ENCODE measurements at regions not wholly inside any gene's neighbourhood (a gene's known extent, or its start where the extent isn't known, plus 50 kb on each side); places are given as distances from the start of the nearest gene placed in this dataset.
"Not testable (repeated sequence)": the region's sequence is repeated elsewhere in the genome, so short reads cannot be mapped to it uniquely, and the experiment has no call there.

DNA sequence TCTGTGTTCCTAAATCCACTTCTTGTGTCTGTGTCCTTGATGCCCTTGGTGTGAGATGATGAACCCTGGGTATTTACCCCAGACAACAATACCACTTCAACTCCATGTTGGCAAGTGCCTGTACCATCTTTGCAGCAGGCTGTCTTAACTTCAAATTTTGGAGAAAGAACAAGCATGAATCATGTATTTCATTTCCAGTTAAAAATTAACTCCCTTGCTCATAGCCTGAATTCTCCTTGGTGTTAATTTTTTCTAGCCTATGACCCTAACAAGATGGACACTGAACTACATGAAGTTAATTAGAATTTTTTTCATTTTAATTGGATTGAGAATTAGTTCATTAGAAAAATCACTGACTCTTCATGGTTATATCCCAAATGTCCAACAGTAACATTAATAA lies 267.8 kb upstream of the INTU start:
- DNase-seq (ENCODE audit: extremely low read depth, low read depth, low spot score): no peak

DNA sequence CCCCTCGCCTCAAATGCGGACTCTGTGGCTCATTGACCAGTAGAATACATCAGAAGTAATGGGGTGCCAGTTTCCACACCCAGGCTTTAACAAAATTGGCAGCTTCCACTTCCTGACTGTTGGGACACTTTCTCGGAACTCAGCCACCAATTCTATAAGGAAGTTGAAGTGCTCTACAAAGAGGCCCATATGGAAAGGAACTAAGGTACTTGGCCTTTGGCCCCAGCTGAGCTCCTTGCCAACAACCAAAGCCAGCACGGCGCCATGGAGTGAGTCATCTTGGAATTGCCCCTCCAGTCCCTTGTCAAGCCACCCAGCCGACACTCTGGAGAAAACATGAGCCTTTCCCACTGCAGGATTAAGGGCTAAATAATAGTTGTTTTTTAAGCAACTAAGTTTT lies 262.2 kb upstream of the INTU start:
- DNase-seq (ENCODE audit: extremely low read depth, low read depth, low spot score): no peak

DNA sequence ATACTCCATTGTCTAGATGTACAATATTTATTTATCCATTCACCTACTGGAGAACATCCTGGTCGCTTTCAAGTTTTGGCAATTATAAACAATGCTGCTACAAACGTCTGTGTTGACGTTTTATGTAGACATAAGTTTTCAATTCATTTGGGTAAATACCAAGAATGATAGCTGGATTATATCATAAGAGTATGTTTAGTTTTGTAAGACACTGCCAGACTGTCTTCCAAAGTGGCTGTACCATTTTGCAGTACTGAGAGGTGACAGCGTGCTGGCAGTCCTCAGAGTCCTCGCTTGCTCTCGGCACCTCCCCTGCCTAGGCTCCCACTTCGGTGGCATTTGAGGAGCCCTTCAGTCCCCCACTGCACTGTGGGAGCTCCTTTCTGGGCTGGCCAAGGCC lies 253.3 kb upstream of the INTU start:
- DNase-seq (ENCODE audit: extremely low read depth, low read depth, low spot score): no peak

DNA sequence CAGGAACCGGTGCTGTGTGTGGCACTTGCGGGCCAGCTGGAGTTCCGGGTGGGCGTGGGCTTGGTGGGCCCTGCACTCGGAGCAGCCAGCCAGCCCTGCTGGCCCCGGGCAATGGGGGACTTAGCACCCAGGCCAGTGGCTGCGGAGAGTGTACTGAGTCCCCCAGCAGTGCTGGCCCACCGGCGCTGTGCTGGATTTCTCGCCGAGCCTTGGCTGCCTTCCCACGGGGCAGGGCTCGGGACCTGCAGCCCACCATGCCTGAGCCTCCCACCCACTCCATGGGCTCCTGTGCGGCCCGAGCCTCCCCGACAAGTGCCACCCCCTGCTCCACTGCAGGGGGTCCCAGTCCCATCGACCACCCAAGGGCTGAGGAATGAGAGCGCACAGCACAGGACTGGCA lies 252.8 kb upstream of the INTU start:
- not testable (repeated sequence) for DNase-seq (ENCODE audit: extremely low read depth, low read depth, low spot score)

DNA sequence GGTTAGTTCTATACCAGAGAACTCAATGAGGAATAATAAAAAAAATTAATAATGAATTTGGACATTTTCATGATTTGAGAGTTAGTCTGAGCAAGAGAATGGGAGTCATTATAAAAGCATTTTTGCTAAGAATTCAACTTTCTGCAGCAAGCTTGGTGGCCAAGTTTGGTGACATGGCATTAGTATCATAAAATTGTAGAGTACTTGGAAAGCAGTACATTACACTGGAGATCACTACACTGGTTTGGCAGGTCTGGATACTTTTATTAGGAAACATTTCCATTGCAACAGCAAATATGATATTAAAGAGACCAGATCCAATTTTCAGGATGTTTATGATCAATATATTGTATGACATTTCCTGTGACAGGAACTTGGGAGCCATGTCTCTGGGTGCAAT lies 249.1 kb upstream of the INTU start:
- DNase-seq (ENCODE audit: extremely low read depth, low read depth, low spot score): no peak

DNA sequence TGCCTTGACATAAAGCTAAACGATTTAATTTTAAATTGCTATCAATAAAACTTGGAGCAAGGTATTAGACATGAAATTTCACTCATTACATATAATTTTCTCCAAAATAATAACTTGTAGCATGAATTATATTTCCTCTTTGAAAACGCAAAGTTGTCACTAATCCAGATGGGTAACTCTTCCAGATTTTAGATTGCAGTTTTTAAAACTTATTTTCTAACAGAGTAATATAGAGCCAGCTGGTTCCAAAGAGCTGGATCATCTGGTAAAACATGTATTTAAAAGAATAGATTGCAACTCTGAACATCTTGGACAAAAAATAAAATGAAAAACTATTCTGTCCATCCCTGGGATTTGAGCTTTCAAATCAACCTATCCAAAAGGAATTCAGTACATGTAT lies 238.2 kb upstream of the INTU start:
- DNase-seq (ENCODE audit: extremely low read depth, low read depth, low spot score): no peak

DNA sequence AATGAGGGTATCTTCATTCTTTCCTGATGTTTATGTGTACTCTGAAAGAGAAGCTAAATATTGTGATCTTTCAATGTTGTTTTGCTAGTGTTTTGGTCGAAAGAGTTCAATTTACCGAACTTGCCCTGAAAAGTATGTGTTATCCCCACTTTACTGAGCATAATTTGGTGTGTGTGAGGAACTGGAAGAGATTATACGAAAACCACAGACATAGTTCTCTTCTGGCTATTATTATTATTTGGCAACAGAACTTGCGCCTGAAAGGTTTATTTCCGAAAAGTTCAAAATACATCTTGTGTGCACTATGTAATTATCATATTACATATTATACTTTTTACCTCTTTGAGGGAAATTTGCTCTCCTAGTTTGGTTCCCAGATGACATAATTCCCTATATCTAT lies 232.5 kb upstream of the INTU start:
- DNase-seq (ENCODE audit: extremely low read depth, low read depth, low spot score): no peak

DNA sequence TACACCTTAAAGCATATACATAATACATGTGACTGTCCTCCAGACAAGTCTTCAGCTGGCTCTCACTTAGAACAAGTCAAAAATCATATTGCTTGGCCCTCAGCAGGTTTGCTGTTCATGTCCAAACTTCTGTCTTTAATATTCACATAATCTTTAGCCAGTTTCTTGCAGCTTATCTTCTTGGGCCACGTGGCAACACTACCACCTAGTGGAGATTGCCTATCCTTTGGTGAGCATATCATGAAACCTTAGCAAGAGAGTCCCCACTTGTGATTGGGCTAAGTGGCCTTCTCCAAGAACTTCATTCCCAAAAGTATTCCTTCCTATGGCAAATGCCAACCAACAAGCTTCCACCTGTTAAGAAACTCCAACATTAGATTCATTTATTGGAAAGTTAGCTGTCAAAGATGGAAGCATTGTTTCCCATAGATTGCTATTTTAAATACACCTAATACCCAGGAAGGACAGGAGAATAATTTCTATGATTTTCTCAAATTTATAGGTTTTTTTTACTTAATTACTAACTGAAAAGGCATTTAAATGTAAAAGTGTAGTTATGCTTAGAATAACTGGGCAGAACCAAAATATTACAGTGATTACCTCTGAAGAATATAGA lies 231.9 kb upstream of the INTU start:
- peak; percentile 52 for DNase-seq (ENCODE audit: extremely low read depth, low read depth, low spot score)

DNA sequence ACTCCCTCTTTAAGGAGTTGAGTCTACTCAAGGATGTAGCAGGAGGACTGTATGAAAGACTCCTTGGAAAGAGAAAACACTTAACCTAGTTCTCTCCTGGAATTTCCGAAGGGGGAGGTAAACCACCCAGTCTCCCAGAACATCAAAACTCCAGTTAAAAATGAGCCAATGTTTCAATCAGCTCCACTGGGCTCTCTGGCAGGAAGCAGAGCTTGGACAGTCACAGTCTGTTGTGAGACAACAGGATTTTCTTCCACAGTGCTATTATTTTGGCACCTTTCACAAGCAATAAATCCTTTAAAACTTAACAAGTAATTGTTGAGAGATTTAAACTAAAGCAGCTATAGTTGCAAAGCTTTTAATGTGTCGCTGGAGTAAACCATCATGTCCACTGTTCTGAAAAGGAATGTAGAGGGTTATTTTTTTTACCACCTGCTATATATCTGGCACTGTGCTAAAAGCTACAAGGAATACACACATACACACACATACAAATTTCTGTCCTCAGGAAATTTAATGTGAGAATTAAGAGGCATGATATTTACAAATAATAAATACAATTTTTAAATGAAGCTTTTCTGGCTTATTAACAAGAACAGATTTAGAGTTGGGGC lies 229.2 kb upstream of the INTU start:
- no peak for DNase-seq (ENCODE audit: extremely low read depth, low read depth, low spot score)

DNA sequence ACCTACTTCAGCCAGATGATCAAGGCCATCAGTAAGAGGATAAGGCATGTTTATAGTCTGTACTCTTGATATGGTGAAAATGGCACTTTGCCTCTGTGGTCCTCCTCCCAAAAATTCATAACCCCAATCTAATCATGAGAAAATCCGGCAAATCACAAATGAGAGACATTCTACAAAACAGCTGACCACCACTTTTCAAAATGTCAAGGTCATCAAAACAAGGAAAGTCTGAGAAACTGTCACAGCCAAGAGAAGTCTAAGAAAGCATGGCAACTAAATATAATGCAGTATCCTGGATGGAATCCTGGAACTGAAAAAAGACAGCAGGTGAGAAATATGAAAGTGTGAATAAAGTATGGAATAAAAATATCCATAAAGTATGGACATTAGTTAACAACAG lies 226.6 kb upstream of the INTU start:
- no peak for DNase-seq (ENCODE audit: extremely low read depth, low read depth, low spot score)

DNA sequence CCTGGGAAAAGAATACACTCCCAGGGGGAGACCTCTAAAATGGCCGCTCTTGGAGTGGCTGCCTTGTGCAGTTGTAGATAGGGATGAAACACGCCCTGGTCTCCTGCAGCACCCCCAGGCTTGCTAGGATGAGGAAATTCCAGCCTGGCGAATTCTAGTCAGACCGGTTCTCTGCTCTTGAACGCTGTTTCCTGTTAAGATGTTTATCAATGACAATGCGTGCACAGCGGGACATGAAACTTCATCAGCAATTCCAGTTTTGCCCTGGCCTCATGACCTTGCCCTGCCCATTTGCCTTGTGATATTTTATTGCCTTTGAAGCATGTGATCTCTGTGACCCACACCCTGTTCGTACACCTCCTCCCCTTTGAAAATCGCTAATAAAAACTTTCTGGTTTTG lies 225.2 kb upstream of the INTU start:
- not testable (repeated sequence) for DNase-seq (ENCODE audit: extremely low read depth, low read depth, low spot score)

DNA sequence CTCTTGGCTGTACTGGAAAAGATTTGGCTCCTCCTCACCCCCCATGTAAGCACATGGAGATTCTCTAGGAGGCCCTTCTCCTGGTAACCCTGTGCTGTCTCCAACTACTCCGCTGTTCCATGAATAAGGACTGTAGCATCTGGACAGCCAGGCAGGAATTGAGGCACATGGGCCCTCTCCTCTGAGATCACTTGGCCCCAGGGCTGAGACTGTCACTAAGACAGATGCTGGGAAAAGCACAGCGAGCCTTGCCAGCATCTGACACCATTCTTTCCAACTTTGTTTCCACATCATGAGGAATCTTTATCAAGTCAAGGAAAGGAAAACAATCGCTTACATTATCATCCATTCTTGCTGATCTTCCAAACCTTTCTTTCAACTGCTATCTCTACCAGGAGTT lies 222.6 kb upstream of the INTU start:
- DNase-seq (ENCODE audit: extremely low read depth, low read depth, low spot score): no peak

DNA sequence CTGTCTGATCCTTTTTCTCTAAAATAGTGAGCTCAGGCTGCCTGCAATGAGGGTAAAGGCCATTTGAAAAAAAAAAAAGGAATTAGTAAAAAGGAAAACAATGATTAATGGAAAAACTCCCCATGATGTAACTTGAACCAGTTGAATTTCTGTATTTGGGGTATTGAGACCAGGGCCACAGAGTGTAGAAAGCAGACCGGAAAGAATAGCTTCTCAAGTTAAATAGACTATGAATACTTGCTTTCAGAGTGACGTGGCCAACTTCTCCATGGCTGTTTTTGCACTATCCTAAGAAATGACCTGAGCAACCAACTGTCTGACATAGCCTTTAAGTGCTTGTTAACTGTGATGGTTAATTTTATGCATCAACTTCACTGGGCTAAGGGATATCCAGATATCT lies 222.1 kb upstream of the INTU start:
- no peak for DNase-seq (ENCODE audit: extremely low read depth, low read depth, low spot score)

DNA sequence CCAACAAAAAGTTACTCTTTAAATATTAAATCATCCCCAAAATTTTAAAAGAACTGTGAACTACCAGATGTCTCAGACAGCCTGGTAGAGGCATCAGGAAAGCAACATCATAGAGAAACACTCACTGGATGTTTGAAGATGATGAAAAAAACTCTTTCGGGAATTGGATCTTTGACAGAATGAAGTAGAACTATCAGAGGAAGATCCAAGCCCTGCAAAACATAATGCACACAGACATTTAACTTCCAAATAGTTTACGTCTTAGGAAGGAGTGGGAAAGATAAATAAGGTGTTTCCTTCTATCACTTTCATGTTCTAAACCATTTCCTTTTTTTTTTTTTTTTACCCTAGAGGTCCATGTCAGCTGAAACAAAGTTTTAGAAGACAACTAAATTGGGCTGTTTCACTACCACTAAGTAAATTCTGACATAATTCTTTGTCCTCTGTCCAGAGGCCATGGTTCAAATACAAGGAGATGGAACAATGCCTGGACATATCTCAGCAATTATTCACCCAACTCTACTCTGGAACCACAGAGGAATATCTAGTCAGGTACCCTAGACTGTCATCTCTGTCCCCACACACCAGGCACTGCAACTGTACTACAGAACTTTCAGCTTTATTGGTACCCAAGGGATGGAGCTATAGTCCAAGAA lies 217.7 kb upstream of the INTU start:
- no peak for DNase-seq (ENCODE audit: extremely low read depth, low read depth, low spot score)

DNA sequence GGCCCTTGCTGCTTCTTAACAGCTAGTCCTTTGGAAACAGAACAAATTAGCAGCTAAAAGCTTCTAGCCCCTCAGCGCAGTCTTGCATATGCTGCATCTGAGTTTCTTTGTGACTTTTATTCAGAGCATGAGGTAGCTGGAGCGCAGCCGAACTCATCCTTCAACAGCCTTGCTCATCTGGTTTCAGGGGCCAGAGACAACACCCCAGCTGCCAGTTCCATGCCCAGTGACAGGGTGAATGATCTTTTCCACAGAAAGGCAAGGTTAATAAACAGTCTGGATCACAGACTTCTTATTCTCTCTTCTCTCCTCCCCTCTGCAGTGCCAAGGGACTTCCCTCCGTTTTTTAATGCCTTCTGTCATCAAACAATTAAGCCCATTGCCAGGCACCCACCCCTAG lies 216.6 kb upstream of the INTU start:
- no peak for DNase-seq (ENCODE audit: extremely low read depth, low read depth, low spot score)

DNA sequence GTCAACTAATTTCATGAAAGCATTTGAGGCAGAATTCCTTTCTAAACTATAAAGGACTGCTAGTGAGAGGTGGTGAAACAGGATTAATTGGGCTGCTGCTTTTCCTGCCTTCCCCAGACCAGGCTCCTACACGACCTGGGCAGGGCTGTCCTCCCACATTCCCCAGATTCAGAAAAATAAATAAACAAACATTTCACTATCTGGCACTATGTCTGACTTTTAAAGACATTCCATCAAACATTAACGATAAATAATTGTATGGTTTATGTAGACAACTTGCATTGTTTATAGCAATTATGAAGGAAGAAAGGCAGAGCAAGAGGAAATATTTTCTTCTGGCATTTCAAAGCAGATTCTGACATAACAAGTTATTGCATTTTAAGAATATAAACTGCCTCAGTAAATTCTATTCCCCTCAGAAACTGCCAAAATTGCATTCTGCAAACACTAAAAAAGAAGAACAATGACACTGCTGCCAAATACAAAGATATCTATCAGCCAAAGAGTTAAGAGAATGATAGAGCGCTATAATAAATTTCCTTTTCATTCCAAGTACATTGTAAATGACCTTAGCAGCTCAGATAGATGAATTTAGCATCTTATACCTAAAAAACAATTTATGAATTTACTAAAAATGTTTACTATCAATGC lies 214.7 kb upstream of the INTU start:
- DNase-seq (ENCODE audit: extremely low read depth, low read depth, low spot score): no peak

DNA sequence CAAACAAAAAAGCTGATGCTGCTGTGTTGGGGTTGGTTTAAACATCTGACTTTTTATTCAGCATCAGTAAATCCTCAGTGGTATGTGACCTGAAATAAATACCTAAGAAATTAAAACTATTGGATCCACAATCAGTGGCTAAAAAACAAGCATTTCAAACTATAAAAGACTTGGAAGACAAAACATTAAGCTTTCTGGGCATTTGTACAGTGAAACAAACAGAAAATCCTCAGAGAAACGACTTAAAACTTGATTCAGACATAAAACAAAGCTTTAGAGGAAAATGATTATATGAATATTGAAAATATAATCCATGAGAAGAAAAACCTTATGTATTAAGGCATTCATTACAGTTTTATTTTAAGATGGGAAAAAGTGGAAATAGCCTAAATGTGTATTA lies 213.3 kb upstream of the INTU start:
- DNase-seq (ENCODE audit: extremely low read depth, low read depth, low spot score): no peak

DNA sequence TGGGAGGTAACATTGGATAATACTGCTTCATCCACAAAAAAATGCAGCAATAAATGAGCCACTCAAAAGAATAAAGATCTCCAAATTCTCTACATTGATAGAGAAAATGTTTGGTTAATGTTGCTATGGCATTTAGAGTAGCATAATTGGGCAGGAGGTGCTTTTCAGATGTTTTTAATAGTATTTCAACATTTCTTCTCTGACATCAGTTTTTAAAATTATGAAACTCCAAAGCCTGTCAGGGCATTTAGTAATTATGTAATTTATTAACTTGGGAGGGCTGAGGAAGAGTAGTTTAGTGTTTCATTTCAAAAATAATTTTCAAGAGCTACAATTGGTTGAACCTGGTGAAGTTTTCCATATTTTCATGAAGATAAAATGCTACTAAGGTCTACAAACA lies 211.3 kb upstream of the INTU start:
- no peak for DNase-seq (ENCODE audit: extremely low read depth, low read depth, low spot score)

DNA sequence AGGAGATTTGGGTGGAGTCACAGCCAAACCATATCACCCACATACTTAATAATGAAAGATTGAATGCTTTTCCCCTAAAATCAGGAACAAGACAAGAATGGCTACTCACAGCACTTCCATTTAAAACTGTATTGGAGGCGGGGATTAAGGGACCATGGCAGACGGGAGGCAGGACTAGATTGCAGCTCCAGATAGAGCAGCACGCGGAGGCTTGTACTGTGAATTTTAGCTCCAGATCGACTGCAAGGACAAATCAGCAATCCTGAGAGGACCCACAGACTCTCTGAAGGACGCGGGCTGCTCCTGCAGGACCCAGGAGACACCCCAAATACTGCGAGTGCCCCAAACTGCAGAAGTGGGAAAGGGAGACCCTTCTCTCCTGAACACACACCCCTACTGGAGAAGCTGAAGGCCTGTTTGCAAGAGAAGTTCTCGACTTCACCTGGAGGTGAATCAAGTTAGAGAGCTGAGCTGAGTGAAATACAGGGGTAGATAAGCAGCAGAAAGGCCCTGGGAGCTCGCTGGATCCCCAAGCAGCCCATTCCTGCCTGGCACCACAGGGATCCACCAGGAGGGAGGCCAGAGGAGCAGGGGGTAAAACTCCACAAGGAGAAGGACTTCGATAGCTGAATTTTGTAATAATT lies 207.4 kb upstream of the INTU start:
- DNase-seq (ENCODE audit: extremely low read depth, low read depth, low spot score): no peak

DNA sequence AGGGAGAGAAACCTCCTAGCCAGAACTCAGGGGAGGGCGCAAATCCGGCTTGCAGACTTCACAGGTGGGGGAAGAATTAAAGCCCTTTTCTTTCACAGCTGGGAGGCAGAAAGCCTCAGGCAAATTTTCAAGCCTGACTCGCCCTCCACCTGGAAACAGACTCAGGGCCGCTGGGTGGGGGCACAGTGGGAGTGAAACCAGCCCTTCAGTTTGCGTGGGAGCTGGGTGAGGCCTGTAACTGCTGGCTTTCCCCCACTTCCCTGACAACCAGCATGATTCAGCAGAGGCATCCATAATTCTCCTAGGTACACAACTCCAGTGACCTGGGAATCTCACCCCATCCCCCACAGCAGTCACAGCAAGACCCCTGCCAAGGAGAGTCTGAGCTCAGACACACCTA lies 206.9 kb upstream of the INTU start:
- DNase-seq (ENCODE audit: extremely low read depth, low read depth, low spot score): no peak

DNA sequence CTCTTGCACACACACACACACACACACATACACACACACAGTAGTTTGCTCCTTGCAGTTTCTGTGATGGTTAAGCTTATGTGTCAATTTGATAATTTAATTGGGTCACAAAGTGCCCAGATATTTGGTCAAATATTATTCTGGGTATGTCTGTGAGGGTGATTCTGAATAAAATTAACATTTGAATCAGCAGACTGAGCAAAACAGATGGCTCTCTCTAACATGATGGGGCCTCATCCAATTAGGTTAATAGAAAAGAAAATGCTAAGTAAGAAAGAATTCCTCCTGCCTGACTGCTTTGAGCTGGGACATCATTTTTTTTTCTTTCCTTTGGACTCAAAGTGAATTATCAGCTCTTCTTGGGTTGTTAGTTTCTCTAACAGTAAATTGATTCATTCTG lies 191.2 kb upstream of the INTU start:
- DNase-seq (ENCODE audit: extremely low read depth, low read depth, low spot score): no peak

DNA sequence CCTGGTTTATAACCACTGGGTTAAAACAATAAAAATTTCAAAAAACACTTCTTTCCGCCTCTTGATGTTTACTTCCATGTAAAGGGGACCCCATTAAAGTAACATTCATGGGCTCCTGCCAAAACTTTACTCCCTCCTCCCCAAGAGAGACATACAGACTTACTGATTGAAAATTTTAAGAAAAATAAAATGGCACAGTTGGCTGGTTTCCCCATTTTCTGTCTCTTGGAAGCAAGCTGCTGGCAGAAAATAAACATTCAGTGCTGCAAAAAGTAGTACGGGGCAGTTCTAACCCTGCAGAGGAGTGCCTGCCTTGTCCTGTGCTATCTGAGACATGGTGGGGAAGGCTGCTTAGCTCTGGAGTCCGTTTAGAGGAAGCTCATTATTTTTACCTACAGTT lies 187.3 kb upstream of the INTU start:
- no peak for DNase-seq (ENCODE audit: extremely low read depth, low read depth, low spot score)
